Neural crest cell (in vitro differentiated cells): ENCODE measurements at regions not wholly inside any gene's neighbourhood (a gene's known extent, or its start where the extent isn't known, plus 50 kb on each side); places are given as distances from the start of the nearest gene placed in this dataset.
"Not testable (repeated sequence)": the region's sequence is repeated elsewhere in the genome, so short reads cannot be mapped to it uniquely, and the experiment has no call there.

ENCODE experiments used
- DNase-seq: peaks from one replicate; pipeline ENCODE4 v3.0.0; 2021; ENCODE audit warnings: low read depth, mixed read lengths, low spot score
- H3K27ac Mint-ChIP-seq: one replicate; pipeline ENCODE4 v1.8.0; 2021; ENCODE audit warnings: mild to moderate bottlenecking, mixed read lengths; ENCODE audit not compliant: unreplicated experiment
- H3K27me3 Mint-ChIP-seq: 2 replicates; pipeline ENCODE4 v1.8.0; 2021; ENCODE audit warnings: low read depth, mild to moderate bottlenecking, mixed read lengths
- H3K36me3 Mint-ChIP-seq: 2 replicates; pipeline ENCODE4 v1.8.0; 2021; ENCODE audit warnings: low read depth, mild to moderate bottlenecking, mixed read lengths
- H3K4me1 Mint-ChIP-seq: 2 replicates; pipeline ENCODE4 v1.8.0; 2021; ENCODE audit warnings: mixed read lengths
- H3K4me3 Mint-ChIP-seq: one replicate; pipeline ENCODE4 v1.8.0; 2021; ENCODE audit warnings: mild to moderate bottlenecking, mixed read lengths
- H3K9me3 Mint-ChIP-seq: 2 replicates; pipeline ENCODE4 v1.8.0; 2021; ENCODE audit warnings: mixed read lengths
- CTCF ChIP-seq: fragments of 200-600 bp; sonication (generic); conservative IDR thresholded peaks from 2 replicates; pipeline ENCODE4 v1.5.0; 2021; ENCODE audit warnings: antibody characterized with exemption, mild to moderate bottlenecking

GRCh38 chr9:115832031-115832430 lies 321.6 kb upstream of the PAPPA start:
- Mint-ChIP-seq H3K27ac (no peak overlapping the region), H3K36me3 (no peaks in the 10 kb centered on the region), H3K9me3 (no peaks in the 10 kb centered on the region), H3K27me3 (no peaks in the 10 kb centered on the region), H3K4me3 (no peak overlapping the region), H3K4me1 (no peaks in the 10 kb centered on the region)
- TF ChIP-seq CTCF = no peak
- no peak for DNase-seq

- Mint-ChIP-seq H3K27ac (no peak overlapping the region), H3K4me1 (no peaks in the 10 kb centered on the region)
Observed at GRCh38 chr9:115837618-115838017, 316.0 kb upstream of the PAPPA start.

GRCh38 chr9:115838417-115838816 lies 315.2 kb upstream of the PAPPA start:
- H3K27me3 Mint-ChIP-seq = peaks cover 16% of the 10 kb centered on the region
- peaks cover 2% of the 10 kb centered on the region for H3K36me3 Mint-ChIP-seq
- no peaks in the 10 kb centered on the region for H3K4me1 Mint-ChIP-seq
- no peak overlapping the region for H3K27ac Mint-ChIP-seq
- TF ChIP-seq CTCF = no peak
- H3K9me3 Mint-ChIP-seq = no peaks in the 10 kb centered on the region
- DNase-seq = no peak
- H3K4me3 Mint-ChIP-seq = no peak overlapping the region

More at GRCh38 chr9:115837618-115838017, 316.0 kb upstream of the PAPPA start:
- no peak overlapping the region for H3K4me3 Mint-ChIP-seq
- DNase-seq = no peak
- H3K27me3 Mint-ChIP-seq = peaks cover 9% of the 10 kb centered on the region
- no peaks in the 10 kb centered on the region for H3K9me3 Mint-ChIP-seq
- H3K36me3 Mint-ChIP-seq = peaks cover 2% of the 10 kb centered on the region
- no peak for TF ChIP-seq CTCF

GRCh38 chr9:115844433-115844832 lies 309.2 kb upstream of the PAPPA start:
- peaks cover 32% of the 10 kb centered on the region for H3K27me3 Mint-ChIP-seq
- not testable (repeated sequence) for H3K4me3 Mint-ChIP-seq, H3K36me3 Mint-ChIP-seq

GRCh38 chr9:115845648-115846312 lies 307.8 kb upstream of the PAPPA start:
- TF ChIP-seq CTCF = no peak
- Mint-ChIP-seq H3K4me1 (no peaks in the 10 kb centered on the region), H3K9me3 (no peaks in the 10 kb centered on the region), H3K27me3 (peaks cover 32% of the 10 kb centered on the region), H3K27ac (no peak overlapping the region), H3K36me3 (peaks cover 1% of the 10 kb centered on the region), H3K4me3 (no peak overlapping the region)
- DNase-seq = no peak

More at GRCh38 chr9:115844433-115844832, 309.2 kb upstream of the PAPPA start:
- H3K4me1 Mint-ChIP-seq, H3K9me3 Mint-ChIP-seq, DNase-seq, H3K27ac Mint-ChIP-seq: not testable (repeated sequence)

- no peak for DNase-seq
- Mint-ChIP-seq H3K36me3 (no peaks in the 10 kb centered on the region), H3K4me1 (no peaks in the 10 kb centered on the region), H3K9me3 (no peaks in the 10 kb centered on the region), H3K4me3 (no peak overlapping the region), H3K27ac (no peak overlapping the region), H3K27me3 (peaks cover 27% of the 10 kb centered on the region)
- TF ChIP-seq CTCF = no peak
Observed at GRCh38 chr9:115847216-115847615, 306.4 kb upstream of the PAPPA start.
